Thyroid gland (tissue), 4 donors: ENCODE measurements at regions not wholly inside any gene's neighbourhood (a gene's known extent, or its start where the extent isn't known, plus 50 kb on each side); places are given as distances from the start of the nearest gene placed in this dataset.

Experiments used
- DNase-seq, 2 donors: peaks; one replicate each; pipeline ENCODE4 v3.0.0-alpha.2; 2019
- H3K27ac ChIP-seq, 3 donors: fragments of 200-600 bp; sonication (generic); 1 replicate in 2 of 3; 2 replicates in 1 of 3; pipeline ENCODE4 v1.5.1; 2016 to 2019; ENCODE audit warnings: mild to moderate bottlenecking in 1 of 3, moderate library complexity in 1 of 3
- H3K27me3 ChIP-seq: fragments of 200-600 bp; sonication (generic); one replicate; pipeline ENCODE4 v1.5.1; 2019
- H3K36me3 ChIP-seq, 2 donors: fragments of 200-600 bp; sonication (generic); one replicate each; pipeline ENCODE4 v1.5.1; 2016 to 2019
- H3K4me1 ChIP-seq, 2 donors: fragments of 200-600 bp; sonication (generic); one replicate each; pipeline ENCODE4 v1.5.1; 2017 to 2019
- H3K4me3 ChIP-seq, 3 donors: fragments of 200-600 bp; sonication (generic); replicated peaks in 1 of 3; 1 replicate in 2 of 3; 2 replicates in 1 of 3; pipeline ENCODE4 v1.5.1; 2016; ENCODE audit warnings: mild to moderate bottlenecking in 1 of 3
- H3K9me3 ChIP-seq: fragments of 200-600 bp; sonication (generic); one replicate; pipeline ENCODE4 v1.5.1; 2017
- CTCF ChIP-seq, 6 experiments: fragments of 200-600 bp in 3 of 6; fragments of 450-650 bp in 3 of 6; sonication (generic) in 3 of 6; IDR thresholded peaks; one replicate each; pipeline ENCODE4 v1.5.1; 2016 to 2019; ENCODE audit warnings: antibody characterized with exemption in 6 of 6, mild to moderate bottlenecking in 2 of 6, inconsistent platforms in 1 of 6, moderate library complexity in 1 of 6
- POLR2A ChIP-seq, 2 donors: fragments of 450-650 bp; IDR thresholded peaks; one replicate each; pipeline ENCODE4 v1.6.1; 2017; ENCODE audit warnings: antibody characterized with exemption in 2 of 2, mild to moderate bottlenecking in 2 of 2, moderate library complexity in 1 of 2
- WGBS, 2 donors: methylation state at CpG; one replicate each; pipeline ENCODE4 v1.1.5; 2017; 5-methylcytosine and 5-hydroxymethylcytosine counted together
- intact Hi-C: fragments of 100-400 bp; cut with DNase I; formaldehyde crosslinking; loops from one replicate; pipeline ENCODE4 v1.15.1; 2023

GRCh38 chr20:40459299-40459698 is 229.7 kb downstream of the MAFB start:
- Histone ChIP-seq H3K9me3 (no peaks in the 10 kb centered on the region), H3K36me3 (no peaks in the 10 kb centered on the region), H3K4me3 (no peak overlapping the region), H3K27me3 (no peaks in the 10 kb centered on the region), H3K4me1 (no peaks in the 10 kb centered on the region), H3K27ac (no peak overlapping the region)
- no peak for DNase-seq
- TF ChIP-seq POLR2A (IDR thresholded peaks at IDR 0.05): no peak
- TF ChIP-seq CTCF (IDR thresholded peaks at IDR 0.05): no peak
- 69 to 81% methylated on average over 4 of the region's 4 CpGs for WGBS, 2 donors
- intact Hi-C loops: no loop called here

GRCh38 chr20:40457404-40457803 is 231.6 kb downstream of the MAFB start:
- intact Hi-C loops: no loop called here
- WGBS, 2 donors: 72 to 95% methylated on average over 3 of the region's 3 CpGs
- Histone ChIP-seq H3K4me1 (no peaks in the 10 kb centered on the region), H3K27me3 (no peaks in the 10 kb centered on the region), H3K27ac (no peak overlapping the region), H3K9me3 (no peaks in the 10 kb centered on the region), H3K36me3 (no peaks in the 10 kb centered on the region), H3K4me3 (no peak overlapping the region)
- TF ChIP-seq CTCF (IDR thresholded peaks at IDR 0.05): no peak
- no peak for TF ChIP-seq POLR2A (IDR thresholded peaks at IDR 0.05)
- DNase-seq: no peak

- intact Hi-C loops: no loop called here
These were observed 236.3 kb downstream of the MAFB start for GRCh38 chr20:40452758-40453157.

GRCh38 chr20:40451552-40451951 is 237.5 kb downstream of the MAFB start:
- DNase-seq: no peak
- Histone ChIP-seq H3K27me3 (no peaks in the 10 kb centered on the region), H3K4me1 (no peaks in the 10 kb centered on the region), H3K4me3 (no peak overlapping the region), H3K27ac (no peak overlapping the region), H3K9me3 (no peaks in the 10 kb centered on the region), H3K36me3 (no peaks in the 10 kb centered on the region)
- TF ChIP-seq POLR2A (IDR thresholded peaks at IDR 0.05): no peak
- TF ChIP-seq CTCF (IDR thresholded peaks at IDR 0.05): no peak
- intact Hi-C loops: no loop called here
- WGBS, 2 donors: 88 to 91% methylated on average over 1 of the region's 1 CpG

More at GRCh38 chr20:40452758-40453157, 236.3 kb downstream of the MAFB start:
- H3K4me1 ChIP-seq: no peaks in the 10 kb centered on the region
- H3K9me3 ChIP-seq: no peaks in the 10 kb centered on the region
- no peaks in the 10 kb centered on the region for H3K27me3 ChIP-seq
- TF ChIP-seq POLR2A (IDR thresholded peaks at IDR 0.05) (no peak), CTCF (IDR thresholded peaks at IDR 0.05) (no peak)
- H3K27ac ChIP-seq: no peak overlapping the region
- 87 to 92% methylated on average over 3 of the region's 3 CpGs for WGBS, 2 donors
- DNase-seq: no peak
- H3K4me3 ChIP-seq: no peak overlapping the region
- no peaks in the 10 kb centered on the region for H3K36me3 ChIP-seq

GRCh38 chr20:40449974-40450616 is 238.9 kb downstream of the MAFB start:
- Histone ChIP-seq H3K4me1 (no peaks in the 10 kb centered on the region), H3K9me3 (no peaks in the 10 kb centered on the region), H3K4me3 (no peak overlapping the region), H3K36me3 (no peaks in the 10 kb centered on the region), H3K27ac (no peak overlapping the region), H3K27me3 (no peaks in the 10 kb centered on the region)
- TF ChIP-seq CTCF (IDR thresholded peaks at IDR 0.05) (no peak), POLR2A (IDR thresholded peaks at IDR 0.05) (no peak)
- no peak for DNase-seq
- WGBS, 2 donors: 70 to 82% methylated on average over 4 of the region's 4 CpGs
- intact Hi-C loops: no loop called here
